HEK293 (cell line): ENCODE measurements at regions not wholly inside any gene's neighbourhood (a gene's known extent, or its start where the extent isn't known, plus 50 kb on each side); places are given as distances from the start of the nearest gene placed in this dataset.

Experiments
- CTCF ChIA-PET: fragments of 350-600 bp; formaldehyde crosslinking; extraction: SDS; loops from one replicate; lab custom pipeline; 2021; ENCODE audit warnings: antibody characterized with exemption; lab: Yijun Ruan, JAX
- POLR2A ChIA-PET: fragments of 300-600 bp; formaldehyde crosslinking; extraction: SDS; loops from one replicate; lab custom pipeline; 2020; ENCODE audit warnings: antibody characterized with exemption, inconsistent platforms; lab: Yijun Ruan, JAX
- H3K27ac ChIP-seq: fragments of 200-500 bp; sonication (Bioruptor generic); 2 replicates; pipeline ENCODE4 v1.5.1; 2014; ENCODE audit warnings: low read depth, low read length, control low read depth, inconsistent platforms; ENCODE audit errors: extremely low read depth
- H3K36me3 ChIP-seq, 2 experiments: fragments of 200-500 bp in 1 of 2; sonication (Bioruptor generic) in 1 of 2; 1 replicate in 1 of 2; 2 replicates in 1 of 2; pipeline ENCODE4 v1.5.1; 2014 to 2017; ENCODE audit warnings: inconsistent platforms in 2 of 2, low read length in 2 of 2; ENCODE audit not compliant: control insufficient read depth in 2 of 2, insufficient read depth in 1 of 2
- H3K4me1 ChIP-seq: fragments of 200-500 bp; sonication (Bioruptor generic); 2 replicates; pipeline ENCODE4 v1.5.1; 2014; ENCODE audit warnings: mild to moderate bottlenecking, low read length, inconsistent platforms; ENCODE audit not compliant: control insufficient read depth, insufficient read depth
- H3K4me3 ChIP-seq: 2 replicates; pipeline ENCODE4 v1.5.1; 2011; ENCODE audit warnings: low read depth, mild to moderate bottlenecking, control low read depth, low read length, moderate library complexity
- H3K9me3 ChIP-seq: fragments of 200-500 bp; sonication (Bioruptor generic); 2 replicates; pipeline ENCODE4 v1.5.1; 2014; ENCODE audit warnings: low read depth, low read length, inconsistent platforms; ENCODE audit not compliant: control insufficient read depth, insufficient read depth
- GLIS1 ChIP-seq: fragments of 450-650 bp; formaldehyde crosslinking; IDR thresholded peaks from 2 replicates; pipeline ENCODE4 v1.5.1; 2016; ENCODE audit warnings: missing biosample characterization, missing genetic modification characterization
- KLF1 ChIP-seq: fragments of 450-650 bp; formaldehyde crosslinking; IDR thresholded peaks from 2 replicates; pipeline ENCODE4 v1.5.1; 2016; ENCODE audit warnings: missing biosample characterization, missing genetic modification characterization
- KLF9 ChIP-seq: fragments of 450-650 bp; formaldehyde crosslinking; IDR thresholded peaks from 2 replicates; pipeline ENCODE4 v1.5.1; 2016; ENCODE audit warnings: missing biosample characterization, missing genetic modification characterization, low read depth
- SALL2 ChIP-seq: fragments of 450-650 bp; formaldehyde crosslinking; IDR thresholded peaks from 2 replicates; pipeline ENCODE4 v1.5.0; 2017; ENCODE audit warnings: missing biosample characterization, mild to moderate bottlenecking, missing genetic modification characterization, borderline replicate concordance
- SCRT1 ChIP-seq: fragments of 450-650 bp; formaldehyde crosslinking; IDR thresholded peaks from 2 replicates; pipeline ENCODE4 v1.5.1; 2016; ENCODE audit warnings: missing biosample characterization, missing genetic modification characterization, borderline replicate concordance
- SCRT2 ChIP-seq: fragments of 450-650 bp; formaldehyde crosslinking; IDR thresholded peaks from 2 replicates; pipeline ENCODE4 v1.5.1; 2016; ENCODE audit warnings: missing biosample characterization, missing genetic modification characterization
- SP7 ChIP-seq: fragments of 450-650 bp; formaldehyde crosslinking; IDR thresholded peaks from 2 replicates; pipeline ENCODE4 v1.5.1; 2016; ENCODE audit warnings: missing biosample characterization, missing genetic modification characterization
- ZBTB17 ChIP-seq: fragments of 450-650 bp; formaldehyde crosslinking; IDR thresholded peaks from 2 replicates; pipeline ENCODE4 v1.5.1; 2016; ENCODE audit warnings: missing biosample characterization, missing genetic modification characterization
- ZNF138 ChIP-seq: fragments of 450-650 bp; formaldehyde crosslinking; IDR thresholded peaks from 2 replicates; pipeline ENCODE4 v1.5.1; 2016; ENCODE audit warnings: missing biosample characterization, missing genetic modification characterization, borderline replicate concordance
- ZNF146 ChIP-seq: fragments of 450-650 bp; formaldehyde crosslinking; IDR thresholded peaks from 2 replicates; pipeline ENCODE4 v1.5.1; 2016; ENCODE audit warnings: missing biosample characterization, missing genetic modification characterization
- ZNF341 ChIP-seq: fragments of 450-650 bp; formaldehyde crosslinking; IDR thresholded peaks from 2 replicates; pipeline ENCODE4; 2016; ENCODE audit warnings: low read depth, missing biosample characterization, missing genetic modification characterization
- ZNF391 ChIP-seq: fragments of 450-650 bp; formaldehyde crosslinking; IDR thresholded peaks from 2 replicates; pipeline ENCODE4 v1.5.1; 2016; ENCODE audit warnings: low read depth, missing biosample characterization, missing genetic modification characterization, borderline replicate concordance
- ZNF416 ChIP-seq: fragments of 450-650 bp; formaldehyde crosslinking; IDR thresholded peaks from 2 replicates; pipeline ENCODE4 v1.5.1; 2016; ENCODE audit warnings: missing biosample characterization, missing genetic modification characterization
- ZNF423 ChIP-seq: fragments of 450-650 bp; formaldehyde crosslinking; IDR thresholded peaks from 2 replicates; pipeline ENCODE4 v1.5.1; 2016; ENCODE audit warnings: missing biosample characterization, missing genetic modification characterization
- ZNF561 ChIP-seq: fragments of 450-650 bp; IDR thresholded peaks from 2 replicates; pipeline ENCODE4 v1.5.1; 2018; ENCODE audit warnings: missing biosample characterization, missing genetic modification characterization, borderline replicate concordance
- ZNF701 ChIP-seq: fragments of 450-650 bp; formaldehyde crosslinking; IDR thresholded peaks from 2 replicates; pipeline ENCODE4 v1.5.1; 2016; ENCODE audit warnings: missing biosample characterization, missing genetic modification characterization
- ZNF776 ChIP-seq: fragments of 450-650 bp; formaldehyde crosslinking; IDR thresholded peaks from 2 replicates; pipeline ENCODE4 v1.5.0; 2017; ENCODE audit warnings: missing biosample characterization, missing genetic modification characterization, borderline replicate concordance
- TF ChIP-seq, protein P1 (sequence below): fragments of 450-650 bp; IDR thresholded peaks from 2 replicates; pipeline ENCODE4 v1.5.1; 2018; ENCODE audit warnings: missing biosample characterization, mild to moderate bottlenecking, missing genetic modification characterization
- TF ChIP-seq, protein P2 (sequence below): fragments of 450-650 bp; formaldehyde crosslinking; IDR thresholded peaks from 2 replicates; pipeline ENCODE4 v1.5.1; 2016; ENCODE audit warnings: missing biosample characterization, missing genetic modification characterization
- TF ChIP-seq, protein P3 (sequence below): fragments of 450-650 bp; formaldehyde crosslinking; IDR thresholded peaks from 2 replicates; pipeline ENCODE4 v1.5.1; 2016; ENCODE audit warnings: missing biosample characterization, missing genetic modification characterization
- TF ChIP-seq, protein P4 (sequence below): fragments of 450-650 bp; formaldehyde crosslinking; IDR thresholded peaks from 2 replicates; pipeline ENCODE4 v1.5.1; 2016; ENCODE audit warnings: missing biosample characterization, missing genetic modification characterization

DNA sequence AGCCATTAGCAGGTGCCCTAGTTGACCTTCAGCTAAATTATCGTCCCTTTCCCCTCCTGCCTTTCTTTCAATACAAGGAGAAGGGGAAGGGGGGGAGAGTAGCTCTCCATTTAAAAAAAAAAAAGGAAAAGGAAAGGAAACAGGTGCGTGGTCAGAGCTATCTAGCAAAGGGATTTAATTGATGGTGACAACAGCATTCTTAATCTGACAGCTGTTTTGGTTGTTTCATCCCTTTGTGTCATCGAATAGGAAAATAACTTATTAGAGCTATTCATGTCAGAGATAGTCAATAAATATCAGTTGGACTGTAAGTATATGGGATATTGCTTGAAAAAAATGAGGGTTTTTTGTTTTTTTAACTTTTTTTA, 195.2 kb upstream of the SASH1 start:
- H3K4me1 ChIP-seq, result no peaks in the 10 kb centered on the region
- no peak overlapping the region for H3K27ac ChIP-seq
- H3K4me3 ChIP-seq, result no peak overlapping the region
- no peaks in the 10 kb centered on the region for H3K9me3 ChIP-seq
- TF ChIP-seq, protein P1, sequence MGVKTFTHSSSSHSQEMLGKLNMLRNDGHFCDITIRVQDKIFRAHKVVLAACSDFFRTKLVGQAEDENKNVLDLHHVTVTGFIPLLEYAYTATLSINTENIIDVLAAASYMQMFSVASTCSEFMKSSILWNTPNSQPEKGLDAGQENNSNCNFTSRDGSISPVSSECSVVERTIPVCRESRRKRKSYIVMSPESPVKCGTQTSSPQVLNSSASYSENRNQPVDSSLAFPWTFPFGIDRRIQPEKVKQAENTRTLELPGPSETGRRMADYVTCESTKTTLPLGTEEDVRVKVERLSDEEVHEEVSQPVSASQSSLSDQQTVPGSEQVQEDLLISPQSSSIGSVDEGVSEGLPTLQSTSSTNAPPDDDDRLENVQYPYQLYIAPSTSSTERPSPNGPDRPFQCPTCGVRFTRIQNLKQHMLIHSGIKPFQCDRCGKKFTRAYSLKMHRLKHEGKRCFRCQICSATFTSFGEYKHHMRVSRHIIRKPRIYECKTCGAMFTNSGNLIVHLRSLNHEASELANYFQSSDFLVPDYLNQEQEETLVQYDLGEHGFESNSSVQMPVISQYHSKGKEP (tag by site-specific recombination), result no peak
- H3K36me3 ChIP-seq, result no peaks in the 10 kb centered on the region
- ChIA-PET CTCF (interaction anchor here (0.6 to 3.5 kb wide), 8 partner anchors 8 to 641 kb away, joined by 3 to 13 read pairs (median 4); partner anchors contain the start of gene SAMD5), POLR2A (no interaction called here)

DNA sequence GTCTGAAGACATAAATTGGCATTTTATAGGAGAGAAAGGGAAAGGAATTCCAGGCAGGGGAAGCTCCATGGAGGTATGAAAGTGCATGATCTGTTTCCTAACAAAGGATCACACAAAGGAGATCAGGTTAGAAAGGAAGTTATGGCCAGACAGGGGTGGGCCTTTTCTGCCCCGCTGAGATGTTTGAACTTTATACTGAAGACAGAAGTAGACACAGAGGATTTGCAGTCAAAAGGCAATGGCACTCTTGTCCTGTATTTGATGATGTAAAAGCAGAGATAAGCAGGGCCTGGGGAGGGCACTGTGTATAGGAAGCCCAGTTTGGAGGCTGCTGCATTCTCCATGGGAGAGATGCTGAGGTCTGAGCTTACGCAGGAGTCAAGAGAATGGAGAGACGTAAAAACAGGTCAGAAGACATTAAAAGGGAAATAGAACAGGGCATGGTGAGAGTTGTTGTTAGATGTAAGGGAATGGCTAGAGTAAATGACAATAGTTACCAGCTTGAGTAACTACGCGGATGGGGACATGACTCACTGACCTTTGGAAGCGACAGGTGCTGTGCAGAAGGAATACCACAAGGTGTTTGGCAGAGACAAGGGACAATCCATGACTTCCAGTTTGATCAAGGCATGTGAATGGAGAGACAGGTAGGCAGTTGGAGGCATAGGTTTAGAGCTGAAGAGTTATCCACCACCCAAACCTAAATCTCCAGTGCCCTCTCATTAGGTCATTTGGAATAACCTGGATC, 190.6 kb upstream of the SASH1 start:
- TF ChIP-seq, protein P1 (tag by site-specific recombination), result no peak
- no peak for TF ChIP-seq ZBTB17 (tag by site-specific recombination)
- TF ChIP-seq SP7 (tag by site-specific recombination), result no peak
- peak; percentile 88 for TF ChIP-seq SCRT2 (tag by site-specific recombination)
- TF ChIP-seq ZNF776 (tag by site-specific recombination), result no peak
- no peak for TF ChIP-seq ZNF416
- TF ChIP-seq ZNF138 (tag by site-specific recombination), result no peak
- TF ChIP-seq ZNF391 (tag by site-specific recombination), result no peak
- TF ChIP-seq KLF9 (tag by site-specific recombination), result no peak
- TF ChIP-seq SCRT1, result peak; percentile 62; the same call in 1 of the 2 replicates
- TF ChIP-seq ZNF341 (tag by site-specific recombination), result no peak
- TF ChIP-seq, protein P2, sequence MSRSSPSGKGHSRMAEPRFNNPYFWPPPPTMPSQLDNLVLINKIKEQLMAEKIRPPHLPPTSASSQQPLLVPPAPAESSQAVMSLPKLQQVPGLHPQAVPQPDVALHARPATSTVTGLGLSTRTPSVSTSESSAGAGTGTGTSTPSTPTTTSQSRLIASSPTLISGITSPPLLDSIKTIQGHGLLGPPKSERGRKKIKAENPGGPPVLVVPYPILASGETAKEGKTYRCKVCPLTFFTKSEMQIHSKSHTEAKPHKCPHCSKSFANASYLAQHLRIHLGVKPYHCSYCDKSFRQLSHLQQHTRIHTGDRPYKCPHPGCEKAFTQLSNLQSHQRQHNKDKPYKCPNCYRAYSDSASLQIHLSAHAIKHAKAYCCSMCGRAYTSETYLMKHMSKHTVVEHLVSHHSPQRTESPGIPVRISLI (tag by site-specific recombination), result no peak
- no peak overlapping the region for H3K4me3 ChIP-seq
- ChIA-PET POLR2A (no interaction called here), CTCF (interaction anchor here (1.2 to 4.5 kb wide), 2 partner anchors 14 to 25 kb away, joined by 4 to 18 read pairs; no protein-coding TSS in a partner anchor)
- H3K27ac ChIP-seq, result no peak overlapping the region
- H3K4me1 ChIP-seq, result no peaks in the 10 kb centered on the region
- H3K9me3 ChIP-seq, result no peaks in the 10 kb centered on the region
- no peaks in the 10 kb centered on the region for H3K36me3 ChIP-seq

DNA sequence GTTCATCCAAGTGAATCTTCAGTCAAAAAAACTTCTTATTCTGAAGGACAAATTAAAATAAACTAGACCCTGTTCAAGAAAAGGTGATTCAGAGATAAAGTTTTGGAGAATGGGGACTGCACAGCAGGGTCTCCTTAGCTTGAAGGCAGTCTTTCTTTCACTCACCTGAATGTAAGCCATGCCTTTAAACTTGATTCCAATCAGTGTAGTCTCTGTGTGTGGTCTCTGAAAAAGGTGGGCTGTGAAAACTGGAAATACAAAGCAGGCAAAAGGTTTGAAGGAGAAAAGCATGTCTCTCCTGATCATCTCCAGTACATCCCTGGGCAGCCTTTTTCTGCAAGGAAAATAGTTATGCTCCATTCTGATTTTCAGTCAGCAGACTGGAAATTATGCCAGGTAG, 188.0 kb upstream of the SASH1 start:
- CTCF ChIA-PET, result interaction anchor here (0.6 to 4.5 kb wide), 6 partner anchors 10 to 1296 kb away, joined by 3 to 18 read pairs (median 6); no protein-coding TSS in a partner anchor

More for the DNA sequence above, 188.0 kb upstream of the SASH1 start:
- Histone ChIP-seq H3K27ac (no peak overlapping the region), H3K4me3 (no peak overlapping the region), H3K9me3 (no peaks in the 10 kb centered on the region), H3K36me3 (no peaks in the 10 kb centered on the region), H3K4me1 (no peaks in the 10 kb centered on the region)
- TF ChIP-seq ZNF561 (tag by site-specific recombination) (no peak), GLIS1 (tag by site-specific recombination) (no peak), ZNF423 (tag by site-specific recombination) (no peak), KLF1 (no peak), ZNF146 (no peak), ZNF701 (tag by site-specific recombination) (no peak), SALL2 (tag by site-specific recombination) (no peak)
- TF ChIP-seq, protein P3, sequence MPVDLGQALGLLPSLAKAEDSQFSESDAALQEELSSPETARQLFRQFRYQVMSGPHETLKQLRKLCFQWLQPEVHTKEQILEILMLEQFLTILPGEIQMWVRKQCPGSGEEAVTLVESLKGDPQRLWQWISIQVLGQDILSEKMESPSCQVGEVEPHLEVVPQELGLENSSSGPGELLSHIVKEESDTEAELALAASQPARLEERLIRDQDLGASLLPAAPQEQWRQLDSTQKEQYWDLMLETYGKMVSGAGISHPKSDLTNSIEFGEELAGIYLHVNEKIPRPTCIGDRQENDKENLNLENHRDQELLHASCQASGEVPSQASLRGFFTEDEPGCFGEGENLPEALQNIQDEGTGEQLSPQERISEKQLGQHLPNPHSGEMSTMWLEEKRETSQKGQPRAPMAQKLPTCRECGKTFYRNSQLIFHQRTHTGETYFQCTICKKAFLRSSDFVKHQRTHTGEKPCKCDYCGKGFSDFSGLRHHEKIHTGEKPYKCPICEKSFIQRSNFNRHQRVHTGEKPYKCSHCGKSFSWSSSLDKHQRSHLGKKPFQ, result no peak
- TF ChIP-seq, protein P4, sequence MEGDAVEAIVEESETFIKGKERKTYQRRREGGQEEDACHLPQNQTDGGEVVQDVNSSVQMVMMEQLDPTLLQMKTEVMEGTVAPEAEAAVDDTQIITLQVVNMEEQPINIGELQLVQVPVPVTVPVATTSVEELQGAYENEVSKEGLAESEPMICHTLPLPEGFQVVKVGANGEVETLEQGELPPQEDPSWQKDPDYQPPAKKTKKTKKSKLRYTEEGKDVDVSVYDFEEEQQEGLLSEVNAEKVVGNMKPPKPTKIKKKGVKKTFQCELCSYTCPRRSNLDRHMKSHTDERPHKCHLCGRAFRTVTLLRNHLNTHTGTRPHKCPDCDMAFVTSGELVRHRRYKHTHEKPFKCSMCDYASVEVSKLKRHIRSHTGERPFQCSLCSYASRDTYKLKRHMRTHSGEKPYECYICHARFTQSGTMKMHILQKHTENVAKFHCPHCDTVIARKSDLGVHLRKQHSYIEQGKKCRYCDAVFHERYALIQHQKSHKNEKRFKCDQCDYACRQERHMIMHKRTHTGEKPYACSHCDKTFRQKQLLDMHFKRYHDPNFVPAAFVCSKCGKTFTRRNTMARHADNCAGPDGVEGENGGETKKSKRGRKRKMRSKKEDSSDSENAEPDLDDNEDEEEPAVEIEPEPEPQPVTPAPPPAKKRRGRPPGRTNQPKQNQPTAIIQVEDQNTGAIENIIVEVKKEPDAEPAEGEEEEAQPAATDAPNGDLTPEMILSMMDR, result no peak
- POLR2A ChIA-PET, result no interaction called here
